Ovary (tissue), 7 donors: ENCODE measurements at regions not wholly inside any gene's neighbourhood (a gene's known extent, or its start where the extent isn't known, plus 50 kb on each side); places are given as distances from the start of the nearest gene placed in this dataset.

ENCODE experiments used
- DNase-seq, 5 donors: peaks; one replicate each; pipeline ENCODE4 v3.0.0-alpha.2; 2019 to 2020
- H3K27ac ChIP-seq, 2 donors: fragments of 200-600 bp; one replicate each; pipeline versions ENCODE4 v1.5.1 to v1.8.0; 2019 to 2022
- H3K27me3 ChIP-seq: fragments of 200-600 bp; one replicate; pipeline ENCODE4 v1.8.0; 2022
- H3K36me3 ChIP-seq: fragments of 200-600 bp; sonication (generic); one replicate; pipeline ENCODE4 v1.5.1; 2019
- H3K4me1 ChIP-seq: one replicate; pipeline ENCODE4 v1.8.1; 2013; ENCODE audit warnings: mild to moderate bottlenecking, moderate library complexity; ENCODE audit not compliant: insufficient read depth
- H3K4me3 ChIP-seq: fragments of 200-600 bp; sonication (generic); one replicate; pipeline ENCODE4 v1.5.1; 2017
- H3K9me3 ChIP-seq, 2 donors: fragments of 200-600 bp in 1 of 2; sonication (generic) in 1 of 2; one replicate each; pipeline versions ENCODE4 v1.5.1 to v1.8.1; 2013 to 2019; ENCODE audit warnings: mild to moderate bottlenecking in 1 of 2, moderate library complexity in 1 of 2
- CTCF ChIP-seq, 3 donors: fragments of 450-650 bp in 2 of 3; fragments of 200-600 bp in 1 of 3; IDR thresholded peaks; one replicate each; pipeline versions ENCODE4 v1.5.1 to v1.8.0; 2016 to 2022; ENCODE audit warnings: antibody characterized with exemption in 3 of 3, mild to moderate bottlenecking in 1 of 3
- EP300 ChIP-seq: sonication (generic); formaldehyde crosslinking; IDR thresholded peaks from one replicate; pipeline ENCODE4 v1.6.1; 2017; ENCODE audit warnings: antibody characterized with exemption
- POLR2A ChIP-seq: fragments of 450-650 bp; IDR thresholded peaks from one replicate; pipeline ENCODE4 v1.6.1; 2017; ENCODE audit warnings: antibody characterized with exemption, mild to moderate bottlenecking, moderate library complexity
- WGBS, 3 donors: extraction: QIAGEN DNeasy Blood & Tissue Kit in 1 of 3; methylation state at CpG; one replicate each; pipeline versions ENCODE4 v1.1.5 to v1.1.7; 2013 to 2017; 5-methylcytosine and 5-hydroxymethylcytosine counted together
- intact Hi-C, 4 donors: fragments of 100-400 bp; cut with DNase I; formaldehyde crosslinking; loops; one replicate each; pipeline versions ENCODE4 v1.11.0 to v1.15.1; 2022 to 2023
- donor health status: DM: no; HTN: no; CAD: no; lungs with moderate emphysema.
- donor health status: DM: no; HTN: no; CAD: no.
- donor health status: Bipolar disorder and iron deficiency.
- donor health status: DM: no; HTN: no; CAD: no.
- donor health status: DM: yes; HTN: yes; CAD: no.

- H3K9me3 ChIP-seq = no peaks in the 10 kb centered on the region
- no peak for DNase-seq
- no peaks in the 10 kb centered on the region for H3K36me3 ChIP-seq
- intact Hi-C loops = no loop called here
- no peak for TF ChIP-seq CTCF (IDR thresholded peaks at IDR 0.05)
- no peak overlapping the region for H3K4me3 ChIP-seq
- no peaks in the 10 kb centered on the region for H3K27me3 ChIP-seq
- H3K27ac ChIP-seq = no peak overlapping the region
- H3K4me1 ChIP-seq = peaks cover 1% of the 10 kb centered on the region
- WGBS, 3 donors = 48 to 59% (median 53%) methylated on average over 4 of the region's 4 CpGs
Observed at GRCh38 chrX:18017411-18017810, 156.3 kb upstream of the RAI2 start.

- TF ChIP-seq POLR2A (no peak), CTCF (IDR thresholded peaks at IDR 0.05) (no peak), EP300 (no peak)
- no peak for DNase-seq
- Histone ChIP-seq H3K4me3 (no peak overlapping the region), H3K36me3 (no peaks in the 10 kb centered on the region), H3K27ac (no peak overlapping the region), H3K27me3 (no peaks in the 10 kb centered on the region), H3K9me3 (no peaks in the 10 kb centered on the region), H3K4me1 (peaks cover 1% of the 10 kb centered on the region)
- WGBS, 3 donors = 32 to 46% (median 36%) methylated on average over 4 of the region's 4 CpGs
- intact Hi-C loops = no loop called here
Observed at GRCh38 chrX:18016941-18017340, 155.8 kb upstream of the RAI2 start.

DNA sequence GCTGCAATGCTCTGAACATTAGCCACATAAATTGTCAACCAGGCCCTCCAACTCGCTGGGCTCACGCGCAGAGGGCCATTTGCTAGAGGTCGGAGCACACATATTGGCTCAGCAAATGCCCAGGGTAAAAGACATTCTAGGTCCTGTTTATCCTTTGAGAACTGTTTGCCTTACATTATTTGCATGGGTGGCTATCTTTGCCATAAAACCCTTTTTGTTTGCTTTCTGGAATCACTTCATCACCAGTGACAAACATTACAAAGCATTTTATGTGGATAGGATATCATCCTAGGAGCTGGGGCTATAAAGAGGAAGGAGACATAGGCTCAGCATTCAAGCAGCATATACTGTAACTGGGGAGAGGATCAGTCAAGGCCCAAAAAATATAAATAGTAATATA, 149.2 kb upstream of the RAI2 start:
- Histone ChIP-seq H3K27ac (no peak overlapping the region), H3K4me1 (peaks cover 1% of the 10 kb centered on the region), H3K36me3 (no peaks in the 10 kb centered on the region), H3K27me3 (no peaks in the 10 kb centered on the region), H3K9me3 (no peaks in the 10 kb centered on the region), H3K4me3 (no peak overlapping the region)
- intact Hi-C loops = no loop called here
- DNase-seq = no peak
- TF ChIP-seq POLR2A = no peak
- no peak for TF ChIP-seq CTCF (IDR thresholded peaks at IDR 0.05)
- TF ChIP-seq EP300 = no peak
- WGBS, 3 donors = 86 to 95% (median 92%) methylated on average over 4 of the region's 4 CpGs

GRCh38 chrX:18003876-18004275, 142.8 kb upstream of the RAI2 start:
- intact Hi-C loops = no loop called here
- Histone ChIP-seq H3K36me3 (no peaks in the 10 kb centered on the region), H3K27ac (no peak overlapping the region), H3K4me3 (no peak overlapping the region), H3K27me3 (no peaks in the 10 kb centered on the region), H3K9me3 (no peaks in the 10 kb centered on the region), H3K4me1 (no peaks in the 10 kb centered on the region)
- DNase-seq = no peak
- TF ChIP-seq POLR2A (no peak), EP300 (no peak), CTCF (IDR thresholded peaks at IDR 0.05) (no peak)
- WGBS, 3 donors = 48 to 50% (median 49%) methylated on average over 5 of the region's 5 CpGs

DNA sequence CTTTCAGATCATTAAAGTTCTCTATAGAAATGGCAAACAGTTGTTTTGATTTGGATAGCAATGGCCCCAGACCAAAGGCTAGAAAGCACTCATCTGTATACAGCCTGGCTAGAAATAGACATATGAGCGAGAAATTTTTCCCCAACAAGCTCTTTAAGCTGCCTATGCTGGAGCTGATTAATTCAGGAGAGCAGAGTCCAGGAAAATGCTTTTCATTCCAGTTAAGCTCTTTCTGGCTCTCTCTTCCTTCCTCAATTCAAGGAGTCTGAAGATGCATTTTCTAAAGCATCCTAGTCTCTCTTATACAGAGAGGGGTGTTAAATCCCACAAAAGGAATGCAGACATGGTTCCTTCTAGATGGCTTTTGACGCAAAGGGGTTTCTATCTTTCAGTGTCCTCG, 141.7 kb upstream of the RAI2 start:
- TF ChIP-seq POLR2A (no peak), EP300 (no peak), CTCF (IDR thresholded peaks at IDR 0.05) (no peak)
- Histone ChIP-seq H3K4me1 (no peaks in the 10 kb centered on the region), H3K4me3 (no peak overlapping the region), H3K36me3 (no peaks in the 10 kb centered on the region), H3K9me3 (no peaks in the 10 kb centered on the region), H3K27me3 (no peaks in the 10 kb centered on the region), H3K27ac (no peak overlapping the region)
- no peak for DNase-seq
- WGBS, 3 donors = 62 to 69% (median 65%) methylated on average over 3 of the region's 3 CpGs
- intact Hi-C loops = no loop called here
